K562 (cell line): ENCODE measurements at regions not wholly inside any gene's neighbourhood (a gene's known extent, or its start where the extent isn't known, plus 50 kb on each side); places are given as distances from the start of the nearest gene placed in this dataset.

Experiments
- CHD7 ChIP-seq: fragments of 200-600 bp; sonication (generic); IDR thresholded peaks from one replicate; pipeline ENCODE4 v1.6.1; 2012; ENCODE audit warnings: mild to moderate bottlenecking, low read depth, low read length, inconsistent platforms
- GMEB1 ChIP-seq: fragments of 250-450 bp; sonication (Bioruptor Pico); IDR thresholded peaks from 2 replicates; pipeline ENCODE4 v1.4.0; 2020; ENCODE audit warnings: mild to moderate bottlenecking
- HCFC1 ChIP-seq: IDR thresholded peaks from 2 replicates; pipeline ENCODE4 v1.6.1; 2012; ENCODE audit warnings: low read depth, low read length, improper control_type of control experiment
- NBN ChIP-seq: fragments of 450-650 bp; IDR thresholded peaks from 2 replicates; pipeline ENCODE4 v1.6.1; 2016; ENCODE audit warnings: low read depth, mild to moderate bottlenecking
- NR2C2 ChIP-seq, 2 experiments: fragments of 200-800 bp in 1 of 2; sonication (Bioruptor generic) in 1 of 2; sonication (generic) in 1 of 2; formaldehyde crosslinking in 1 of 2; IDR thresholded peaks; 2 replicates each; pipeline versions ENCODE4 v1.6.1 to v1.8.0; 2016 to 2022; ENCODE audit warnings: mild to moderate bottlenecking in 1 of 2, missing compliant biosample characterization in 1 of 2, missing genetic modification characterization in 1 of 2, missing genetic modification reagents in 1 of 2
- PCBP1 ChIP-seq: fragments of 200-400 bp; formaldehyde crosslinking; IDR thresholded peaks from 2 replicates; pipeline ENCODE4 v1.6.1; 2018; ENCODE audit warnings: mild to moderate bottlenecking, low read depth, low read length; ENCODE audit not compliant: poor library complexity, severe bottlenecking
- POLR2A ChIP-seq: fragments of 450-650 bp; conservative IDR thresholded peaks from 2 replicates; pipeline ENCODE4 v1.6.1; 2016
- RAD21 ChIP-seq, 2 experiments: fragments of 250-450 bp in 1 of 2; fragments of 450-650 bp in 1 of 2; sonication (Bioruptor Pico) in 1 of 2; formaldehyde crosslinking in 1 of 2; IDR thresholded peaks in 1 of 2; conservative IDR thresholded peaks in 1 of 2; 2 replicates each; pipeline versions ENCODE4 v1.4.0 to v1.8.0; 2020 to 2022; ENCODE audit warnings: mild to moderate bottlenecking in 2 of 2, moderate library complexity in 1 of 2
- TAF1 ChIP-seq: IDR thresholded peaks from 2 replicates; pipeline ENCODE4 v1.6.1; 2011; ENCODE audit warnings: mild to moderate bottlenecking, low read length, moderate library complexity; ENCODE audit not compliant: insufficient read depth, control insufficient read depth, severe bottlenecking; ENCODE audit errors: extremely low read depth
- ZNF24 ChIP-seq: fragments of 450-650 bp; IDR thresholded peaks from 2 replicates; pipeline ENCODE4 v1.6.1; 2016
- ZNF263 ChIP-seq: sonication (generic); formaldehyde crosslinking; IDR thresholded peaks from 2 replicates; pipeline ENCODE4 v1.8.0; 2022; ENCODE audit warnings: mild to moderate bottlenecking, missing genetic modification reagents, borderline replicate concordance
- TF ChIP-seq, protein P1 (sequence below): sonication (generic); formaldehyde crosslinking; IDR thresholded peaks from 2 replicates; pipeline ENCODE4 v1.9.0; 2022; ENCODE audit warnings: mild to moderate bottlenecking, missing genetic modification reagents

DNA sequence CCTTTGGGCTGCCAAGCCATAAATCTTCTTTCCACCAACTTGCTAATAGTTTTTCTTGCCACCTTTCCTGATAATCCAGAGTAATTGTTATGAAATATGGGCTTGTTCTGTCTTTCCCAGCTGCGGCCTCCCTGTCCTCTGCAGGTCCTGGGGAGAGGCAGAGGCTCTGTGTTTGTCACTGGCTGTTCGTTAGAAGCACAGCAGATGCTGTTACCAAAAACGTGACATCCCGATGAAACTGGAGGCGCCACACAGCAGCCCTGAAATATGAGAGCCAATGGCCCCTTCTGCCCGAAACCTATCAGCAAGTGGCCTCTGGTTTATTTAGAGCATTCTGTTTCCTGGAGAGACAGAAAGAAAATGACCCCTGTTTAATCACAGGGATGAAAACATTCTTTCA lies 115.1 kb upstream of the ANKFN1 start:
- TF ChIP-seq GMEB1 (CRISPR knock-in tag) (no peak), NR2C2 (CRISPR knock-in tag; IDR thresholded peaks at IDR 0.05) (no peak), NR2C2 (tag; IDR thresholded peaks at IDR 0.05) (no peak), NBN (no peak), POLR2A (no peak), ZNF263 (CRISPR knock-in tag) (no peak), PCBP1 (no peak), TAF1 (no peak), HCFC1 (no peak), CHD7 (no peak), ZNF24 (no peak), RAD21 (CRISPR knock-in tag; conservative IDR thresholded peaks at IDR 0.05 in 1 of 2, IDR thresholded peaks at IDR 0.05 in 1 of 2) (no peak)
- TF ChIP-seq, protein P1, sequence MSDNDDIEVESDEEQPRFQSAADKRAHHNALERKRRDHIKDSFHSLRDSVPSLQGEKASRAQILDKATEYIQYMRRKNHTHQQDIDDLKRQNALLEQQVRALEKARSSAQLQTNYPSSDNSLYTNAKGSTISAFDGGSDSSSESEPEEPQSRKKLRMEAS (CRISPR knock-in tag): no peak
